KG1 (cell line): ENCODE measurements at regions not wholly inside any gene's neighbourhood (a gene's known extent, or its start where the extent isn't known, plus 50 kb on each side); places are given as distances from the start of the nearest gene placed in this dataset.

ENCODE experiments used
- DNase-seq: peaks from one replicate; lab custom pipeline; 2025; lab: John Stamatoyannopoulos, UW

GRCh38 chr2:190809139-190809764, 71.4 kb upstream of the GLS start:
- no peak for DNase-seq

- DNase-seq = no peak
Observed at GRCh38 chr2:190809876-190810525, 70.6 kb upstream of the GLS start.

- DNase-seq = no peak
Observed at GRCh38 chr2:190810981-190811587, 69.5 kb upstream of the GLS start.

GRCh38 chr2:190811811-190812210, 68.8 kb upstream of the GLS start:
- DNase-seq = no peak

- DNase-seq = no peak
Observed at GRCh38 chr2:190812506-190813294, 67.9 kb upstream of the GLS start.

- DNase-seq = no peak
Observed at GRCh38 chr2:190815226-190815625, 65.4 kb upstream of the GLS start.

GRCh38 chr2:190817082-190817481, 63.5 kb upstream of the GLS start:
- no peak for DNase-seq

- no peak for DNase-seq
Observed at GRCh38 chr2:190819840-190820301, 60.8 kb upstream of the GLS start.

- no peak for DNase-seq
Observed at GRCh38 chr2:190820416-190820815, 60.2 kb upstream of the GLS start.

GRCh38 chr2:190822043-190822442, 58.6 kb upstream of the GLS start:
- no peak for DNase-seq

- DNase-seq = no peak
Observed at GRCh38 chr2:190827720-190828119, 52.9 kb upstream of the GLS start.

- DNase-seq = no peak
Observed at GRCh38 chr2:190829642-190830041, 51.0 kb upstream of the GLS start.
